Adipocyte (in vitro differentiated cells): ENCODE measurements at regions not wholly inside any gene's neighbourhood (a gene's known extent, or its start where the extent isn't known, plus 50 kb on each side); places are given as distances from the start of the nearest gene placed in this dataset.

ENCODE experiments used
- DNase-seq: peaks from one replicate; pipeline ENCODE4 v3.0.0-alpha.2; 2015; ENCODE audit warnings: low read depth
- H3K27me3 ChIP-seq: replicated peaks from 2 replicates; pipeline ENCODE4 v1.7.0; 2013; ENCODE audit warnings: mild to moderate bottlenecking, low read length, moderate library complexity; ENCODE audit not compliant: control insufficient read depth, insufficient read depth
- H3K36me3 ChIP-seq: 2 replicates; pipeline ENCODE4 v1.7.0; 2013; ENCODE audit warnings: low read length, mild to moderate bottlenecking, moderate library complexity; ENCODE audit not compliant: control insufficient read depth, insufficient read depth, severe bottlenecking
- H3K4me1 ChIP-seq: 2 replicates; pipeline ENCODE4 v1.7.0; 2013; ENCODE audit warnings: mild to moderate bottlenecking, low read length, moderate library complexity; ENCODE audit not compliant: control insufficient read depth, insufficient read depth
- H3K4me3 ChIP-seq: 2 replicates; pipeline ENCODE4 v1.7.0; 2013; ENCODE audit warnings: mild to moderate bottlenecking, low read length, moderate library complexity
- H3K9ac ChIP-seq: 2 replicates; pipeline ENCODE4 v1.7.0; 2013; ENCODE audit warnings: mild to moderate bottlenecking, low read length, moderate library complexity
- H3K9me3 ChIP-seq: 2 replicates; pipeline ENCODE4 v1.7.0; 2013; ENCODE audit warnings: mild to moderate bottlenecking, low read length, moderate library complexity; ENCODE audit not compliant: control insufficient read depth

GRCh38 chr9:71245651-71246050, 124.2 kb upstream of the TRPM3 start:
- no peak overlapping the region for H3K9ac ChIP-seq
- H3K4me1 ChIP-seq = peaks cover 7% of the 10 kb centered on the region
- no peaks in the 10 kb centered on the region for H3K36me3 ChIP-seq
- no peak overlapping the region for H3K4me3 ChIP-seq
- H3K9me3 ChIP-seq = no peaks in the 10 kb centered on the region
- no peak for DNase-seq
- no peaks in the 10 kb centered on the region for H3K27me3 ChIP-seq

GRCh38 chr9:71243951-71244350, 122.5 kb upstream of the TRPM3 start:
- no peak for DNase-seq
- Histone ChIP-seq H3K36me3 (no peaks in the 10 kb centered on the region), H3K9me3 (no peaks in the 10 kb centered on the region), H3K27me3 (no peaks in the 10 kb centered on the region), H3K9ac (no peak overlapping the region), H3K4me3 (no peak overlapping the region), H3K4me1 (peaks cover 3% of the 10 kb centered on the region)

GRCh38 chr9:71242081-71242480, 120.7 kb upstream of the TRPM3 start:
- H3K27me3 ChIP-seq = no peaks in the 10 kb centered on the region
- H3K4me1 ChIP-seq = peaks cover 3% of the 10 kb centered on the region
- DNase-seq = no peak

GRCh38 chr9:71237051-71237450, 115.6 kb upstream of the TRPM3 start:
- DNase-seq = no peak

More at GRCh38 chr9:71242081-71242480, 120.7 kb upstream of the TRPM3 start:
- no peak overlapping the region for H3K4me3 ChIP-seq
- no peak overlapping the region for H3K9ac ChIP-seq
- H3K9me3 ChIP-seq = no peaks in the 10 kb centered on the region
- H3K36me3 ChIP-seq = no peaks in the 10 kb centered on the region

GRCh38 chr9:71233646-71234045, 112.2 kb upstream of the TRPM3 start:
- Histone ChIP-seq H3K27me3 (no peaks in the 10 kb centered on the region), H3K9ac (no peak overlapping the region), H3K36me3 (no peaks in the 10 kb centered on the region), H3K4me3 (no peak overlapping the region), H3K4me1 (no peaks in the 10 kb centered on the region), H3K9me3 (no peaks in the 10 kb centered on the region)
- no peak for DNase-seq

More at GRCh38 chr9:71237051-71237450, 115.6 kb upstream of the TRPM3 start:
- Histone ChIP-seq H3K4me1 (no peaks in the 10 kb centered on the region), H3K9me3 (no peaks in the 10 kb centered on the region), H3K27me3 (no peaks in the 10 kb centered on the region), H3K36me3 (no peaks in the 10 kb centered on the region), H3K9ac (no peak overlapping the region), H3K4me3 (no peak overlapping the region)

GRCh38 chr9:71223953-71224538, 102.6 kb upstream of the TRPM3 start:
- Histone ChIP-seq H3K36me3 (no peaks in the 10 kb centered on the region), H3K4me1 (no peaks in the 10 kb centered on the region), H3K9me3 (peaks cover 7% of the 10 kb centered on the region), H3K9ac (no peak overlapping the region), H3K27me3 (no peaks in the 10 kb centered on the region), H3K4me3 (no peak overlapping the region)
- DNase-seq = peak; percentile 1

- Histone ChIP-seq H3K4me1 (no peaks in the 10 kb centered on the region), H3K9me3 (peaks cover 16% of the 10 kb centered on the region), H3K36me3 (no peaks in the 10 kb centered on the region), H3K9ac (no peak overlapping the region), H3K4me3 (no peak overlapping the region), H3K27me3 (no peaks in the 10 kb centered on the region)
- DNase-seq = no peak
These were observed 97.4 kb upstream of the TRPM3 start for GRCh38 chr9:71218774-71219173.

- no peaks in the 10 kb centered on the region for H3K27me3 ChIP-seq
- H3K4me3 ChIP-seq = no peak overlapping the region
These were observed 92.2 kb upstream of the TRPM3 start for GRCh38 chr9:71213633-71214032.

GRCh38 chr9:71210326-71210725, 88.9 kb upstream of the TRPM3 start:
- Histone ChIP-seq H3K4me3 (no peak overlapping the region), H3K36me3 (no peaks in the 10 kb centered on the region), H3K4me1 (no peaks in the 10 kb centered on the region), H3K9ac (no peak overlapping the region), H3K27me3 (no peaks in the 10 kb centered on the region), H3K9me3 (peaks cover 31% of the 10 kb centered on the region)
- DNase-seq = no peak

More at GRCh38 chr9:71213633-71214032, 92.2 kb upstream of the TRPM3 start:
- DNase-seq = peak; percentile 5
- H3K4me1 ChIP-seq = no peaks in the 10 kb centered on the region
- no peak overlapping the region for H3K9ac ChIP-seq
- H3K9me3 ChIP-seq = peaks cover 31% of the 10 kb centered on the region
- no peaks in the 10 kb centered on the region for H3K36me3 ChIP-seq

- H3K9ac ChIP-seq = no peak overlapping the region
- no peaks in the 10 kb centered on the region for H3K36me3 ChIP-seq
- peaks cover 27% of the 10 kb centered on the region for H3K9me3 ChIP-seq
- H3K4me3 ChIP-seq = no peak overlapping the region
- no peak for DNase-seq
- no peaks in the 10 kb centered on the region for H3K27me3 ChIP-seq
- H3K4me1 ChIP-seq = no peaks in the 10 kb centered on the region
These were observed 88.5 kb upstream of the TRPM3 start for GRCh38 chr9:71209890-71210289.

GRCh38 chr9:71202931-71203330, 81.5 kb upstream of the TRPM3 start:
- H3K27me3 ChIP-seq = peaks cover 3% of the 10 kb centered on the region
- no peak for DNase-seq
- no peaks in the 10 kb centered on the region for H3K36me3 ChIP-seq
- no peaks in the 10 kb centered on the region for H3K9me3 ChIP-seq
- H3K4me1 ChIP-seq = no peaks in the 10 kb centered on the region
- no peak overlapping the region for H3K9ac ChIP-seq
- no peak overlapping the region for H3K4me3 ChIP-seq

GRCh38 chr9:71191708-71192107, 70.3 kb upstream of the TRPM3 start:
- H3K27me3 ChIP-seq = no peaks in the 10 kb centered on the region

More at GRCh38 chr9:71191708-71192107, 70.3 kb upstream of the TRPM3 start:
- DNase-seq = no peak
- Histone ChIP-seq H3K4me3 (no peak overlapping the region), H3K36me3 (no peaks in the 10 kb centered on the region), H3K9me3 (no peaks in the 10 kb centered on the region), H3K4me1 (no peaks in the 10 kb centered on the region), H3K9ac (no peak overlapping the region)
